Lower leg skin (tissue), 4 donors: ENCODE measurements at regions not wholly inside any gene's neighbourhood (a gene's known extent, or its start where the extent isn't known, plus 50 kb on each side); places are given as distances from the start of the nearest gene placed in this dataset.

Source experiments
- DNase-seq, 2 donors: peaks; one replicate each; pipeline ENCODE4 v3.0.0-alpha.2; 2019; ENCODE audit warnings: low spot score in 2 of 2
- H3K4me3 ChIP-seq: fragments of 200-600 bp; sonication (generic); 2 replicates; pipeline ENCODE4 v1.5.1; 2017; ENCODE audit warnings: mild to moderate bottlenecking, low read depth; ENCODE audit not compliant: poor library complexity, severe bottlenecking
- POLR2A ChIP-seq, 2 donors: fragments of 450-650 bp; IDR thresholded peaks; one replicate each; pipeline ENCODE4 v1.6.1; 2016 to 2017; ENCODE audit warnings: antibody characterized with exemption in 2 of 2, mild to moderate bottlenecking in 1 of 2, moderate library complexity in 1 of 2
- WGBS, 2 donors: methylation state at CpG; one replicate each; pipeline ENCODE4 v1.1.5; 2018; 5-methylcytosine and 5-hydroxymethylcytosine counted together
- intact Hi-C: fragments of 100-400 bp; cut with DNase I; formaldehyde crosslinking; loops from one replicate; pipeline ENCODE4 v1.15.0; 2023; ENCODE audit warnings: low total_unique reads
- TF ChIP-seq, protein P1 (sequence below), 3 donors: fragments of 450-650 bp; IDR thresholded peaks; one replicate each; pipeline ENCODE4 v1.5.1; 2016; ENCODE audit warnings: antibody characterized with exemption in 3 of 3, mild to moderate bottlenecking in 3 of 3, moderate library complexity in 2 of 3

DNA sequence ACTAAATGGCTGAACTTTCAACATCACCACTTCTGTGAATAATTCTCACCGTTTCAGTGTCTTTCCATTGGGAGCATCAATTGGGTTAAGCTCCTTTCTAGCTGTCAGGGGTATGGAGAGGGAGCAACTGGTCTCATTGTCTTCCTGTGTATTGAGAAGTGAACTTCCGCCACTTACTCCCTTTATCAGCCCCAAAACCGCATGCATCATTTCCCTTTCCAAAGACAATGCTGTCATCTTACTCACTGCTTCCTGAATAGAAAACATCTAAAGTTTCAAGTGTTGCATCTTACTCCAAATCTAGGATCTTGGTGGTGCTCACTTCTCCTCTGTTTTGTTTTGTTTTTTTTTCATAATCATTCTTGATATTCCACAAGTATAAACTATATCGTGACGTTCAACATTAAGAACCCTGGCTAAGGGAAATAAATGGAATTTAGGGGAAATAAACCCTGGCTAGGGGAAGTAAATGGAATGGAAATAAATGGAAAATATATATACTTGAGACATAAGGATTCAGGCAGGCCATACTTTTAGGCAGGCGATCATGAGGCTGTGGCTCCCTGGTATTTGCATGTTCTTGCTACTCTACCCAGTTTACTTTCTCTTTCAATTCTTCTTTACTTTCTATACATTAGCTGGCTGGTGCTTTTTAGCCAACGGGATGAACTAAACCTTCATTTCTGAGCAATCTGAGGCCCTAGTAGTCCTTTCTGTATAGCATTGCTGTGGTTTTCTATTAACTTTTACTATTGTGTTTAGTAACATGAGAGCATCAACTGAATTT lies 371.9 kb downstream of the BMPER start:
- WGBS, 2 donors: 82 to 86% methylated on average over 7 of the region's 7 CpGs
- no peak overlapping the region for H3K4me3 ChIP-seq
- no peak for DNase-seq
- no peak for TF ChIP-seq POLR2A (IDR thresholded peaks at IDR 0.05)
- TF ChIP-seq, protein P1, sequence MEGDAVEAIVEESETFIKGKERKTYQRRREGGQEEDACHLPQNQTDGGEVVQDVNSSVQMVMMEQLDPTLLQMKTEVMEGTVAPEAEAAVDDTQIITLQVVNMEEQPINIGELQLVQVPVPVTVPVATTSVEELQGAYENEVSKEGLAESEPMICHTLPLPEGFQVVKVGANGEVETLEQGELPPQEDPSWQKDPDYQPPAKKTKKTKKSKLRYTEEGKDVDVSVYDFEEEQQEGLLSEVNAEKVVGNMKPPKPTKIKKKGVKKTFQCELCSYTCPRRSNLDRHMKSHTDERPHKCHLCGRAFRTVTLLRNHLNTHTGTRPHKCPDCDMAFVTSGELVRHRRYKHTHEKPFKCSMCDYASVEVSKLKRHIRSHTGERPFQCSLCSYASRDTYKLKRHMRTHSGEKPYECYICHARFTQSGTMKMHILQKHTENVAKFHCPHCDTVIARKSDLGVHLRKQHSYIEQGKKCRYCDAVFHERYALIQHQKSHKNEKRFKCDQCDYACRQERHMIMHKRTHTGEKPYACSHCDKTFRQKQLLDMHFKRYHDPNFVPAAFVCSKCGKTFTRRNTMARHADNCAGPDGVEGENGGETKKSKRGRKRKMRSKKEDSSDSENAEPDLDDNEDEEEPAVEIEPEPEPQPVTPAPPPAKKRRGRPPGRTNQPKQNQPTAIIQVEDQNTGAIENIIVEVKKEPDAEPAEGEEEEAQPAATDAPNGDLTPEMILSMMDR (IDR thresholded peaks at IDR 0.05): no peak
- intact Hi-C loops: no loop called here

GRCh38 chr7:34277803-34278199 lies 372.5 kb downstream of the BMPER start:
- no peak for DNase-seq
- H3K4me3 ChIP-seq: no peak overlapping the region
- WGBS, 2 donors: 66 to 67% methylated on average over 4 of the region's 4 CpGs
- intact Hi-C loops: no loop called here
- TF ChIP-seq POLR2A (IDR thresholded peaks at IDR 0.05): no peak
- TF ChIP-seq, protein P1 (IDR thresholded peaks at IDR 0.05): no peak

DNA sequence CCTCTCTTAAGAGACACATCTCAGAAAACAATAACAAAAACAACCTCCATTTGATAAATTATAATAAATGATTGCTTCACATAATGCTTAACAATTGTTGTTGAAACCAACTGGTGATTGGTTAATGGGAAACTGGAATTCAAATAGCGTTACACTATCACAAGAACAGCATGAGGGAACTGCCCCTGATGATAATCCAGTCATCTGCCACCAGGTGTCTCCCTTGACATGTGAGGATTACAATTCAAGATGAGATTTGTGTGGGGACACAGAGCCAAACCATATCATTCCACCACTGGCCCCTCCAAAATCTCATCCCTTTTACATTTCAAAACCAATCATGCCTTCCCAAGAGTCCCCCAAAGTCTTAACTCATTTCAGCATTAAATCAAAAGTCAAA lies 375.9 kb downstream of the BMPER start:
- DNase-seq: no peak
- H3K4me3 ChIP-seq: no peak overlapping the region
- 94 to 97% methylated on average over 1 of the region's 1 CpG for WGBS, 2 donors
- TF ChIP-seq POLR2A (IDR thresholded peaks at IDR 0.05): no peak
- TF ChIP-seq, protein P1 (IDR thresholded peaks at IDR 0.05): no peak
- intact Hi-C loops: no loop called here

GRCh38 chr7:34282271-34282670 lies 375.7 kb upstream of the NPSR1 start:
- intact Hi-C loops: no loop called here
- H3K4me3 ChIP-seq: no peak overlapping the region
- WGBS, 2 donors: 0 to 18% methylated on average over 1 of the region's 1 CpG

GRCh38 chr7:34296663-34297062 lies 361.4 kb upstream of the NPSR1 start:
- DNase-seq: no peak

More at GRCh38 chr7:34282271-34282670, 375.7 kb upstream of the NPSR1 start:
- no peak for DNase-seq
- TF ChIP-seq, protein P1 (IDR thresholded peaks at IDR 0.05): no peak
- TF ChIP-seq POLR2A (IDR thresholded peaks at IDR 0.05): no peak

More at GRCh38 chr7:34296663-34297062, 361.4 kb upstream of the NPSR1 start:
- intact Hi-C loops: no loop called here
- TF ChIP-seq POLR2A (IDR thresholded peaks at IDR 0.05): no peak
- TF ChIP-seq, protein P1 (IDR thresholded peaks at IDR 0.05): no peak
- WGBS, 2 donors: 44 to 59% methylated on average over 1 of the region's 1 CpG
- H3K4me3 ChIP-seq: no peak overlapping the region
